Adrenal gland (tissue), 9 donors: ENCODE measurements at regions not wholly inside any gene's neighbourhood (a gene's known extent, or its start where the extent isn't known, plus 50 kb on each side); places are given as distances from the start of the nearest gene placed in this dataset.

Experiments
- DNase-seq, 7 donors: peaks; one replicate each; pipeline ENCODE4 v3.0.0-alpha.2; 2019 to 2020
- H3K27ac ChIP-seq, 5 donors: fragments of 200-600 bp; sonication (generic) in 4 of 5; 1 replicate in 3 of 5; 2 replicates in 2 of 5; pipeline versions ENCODE4 v1.5.1 to v1.8.0; 2016 to 2020; ENCODE audit warnings: mild to moderate bottlenecking in 1 of 5
- H3K27me3 ChIP-seq: fragments of 200-600 bp; 2 replicates; pipeline ENCODE4 v1.8.0; 2021
- H3K36me3 ChIP-seq, 2 donors: fragments of 200-600 bp; replicated peaks in 1 of 2; 1 replicate in 1 of 2; 2 replicates in 1 of 2; pipeline versions ENCODE4 v1.5.1 to v1.8.0; 2018 to 2022
- H3K4me1 ChIP-seq, 2 donors: fragments of 200-600 bp; replicated peaks in 1 of 2; 1 replicate in 1 of 2; 2 replicates in 1 of 2; pipeline versions ENCODE4 v1.5.1 to v1.8.0; 2018 to 2021
- H3K4me3 ChIP-seq, 4 donors: fragments of 200-600 bp; sonication (generic) in 3 of 4; one replicate each; pipeline ENCODE4 v1.5.1; 2016 to 2018
- H3K9me3 ChIP-seq, 3 donors: fragments of 200-600 bp; sonication (generic) in 1 of 3; replicated peaks in 1 of 3; 1 replicate in 2 of 3; 2 replicates in 1 of 3; pipeline versions ENCODE4 v1.5.1 to v1.8.0; 2016 to 2021
- CTCF ChIP-seq, 6 experiments: fragments of 450-650 bp in 4 of 6; fragments of 200-600 bp in 2 of 6; sonication (generic) in 1 of 6; IDR thresholded peaks; 1 replicate in 5 of 6; 2 replicates in 1 of 6; pipeline versions ENCODE4 v1.5.1 to v1.8.0; 2016 to 2021; ENCODE audit warnings: antibody characterized with exemption in 6 of 6, mild to moderate bottlenecking in 2 of 6, moderate library complexity in 1 of 6
- POLR2A ChIP-seq, 2 donors: fragments of 450-650 bp; IDR thresholded peaks; one replicate each; pipeline ENCODE4 v1.6.1; 2017; ENCODE audit warnings: antibody characterized with exemption in 2 of 2, mild to moderate bottlenecking in 2 of 2, moderate library complexity in 1 of 2
- whole genome bisulfite sequencing, 4 donors: extraction: QIAGEN DNeasy Blood & Tissue Kit in 2 of 4; methylation state at CpG; one replicate each; pipeline versions ENCODE4 v1.1.5 to v1.1.7; 2013 to 2017; 5-methylcytosine and 5-hydroxymethylcytosine counted together
- intact Hi-C, 2 donors: fragments of 100-400 bp; cut with DNase I; formaldehyde crosslinking; loops; one replicate each; pipeline versions ENCODE4 v1.14.1 to v1.15.0; 2022 to 2023
- donor health status: healthy with polysubstance abuse.
- donor health status: Bipolar disorder and iron deficiency.
- donor health status: DM: yes; HTN: yes; CAD: no.
- donor health status: DM: no; HTN: no; CAD: no.
- donor health status: DM: no; HTN: no; CAD: no.

DNA sequence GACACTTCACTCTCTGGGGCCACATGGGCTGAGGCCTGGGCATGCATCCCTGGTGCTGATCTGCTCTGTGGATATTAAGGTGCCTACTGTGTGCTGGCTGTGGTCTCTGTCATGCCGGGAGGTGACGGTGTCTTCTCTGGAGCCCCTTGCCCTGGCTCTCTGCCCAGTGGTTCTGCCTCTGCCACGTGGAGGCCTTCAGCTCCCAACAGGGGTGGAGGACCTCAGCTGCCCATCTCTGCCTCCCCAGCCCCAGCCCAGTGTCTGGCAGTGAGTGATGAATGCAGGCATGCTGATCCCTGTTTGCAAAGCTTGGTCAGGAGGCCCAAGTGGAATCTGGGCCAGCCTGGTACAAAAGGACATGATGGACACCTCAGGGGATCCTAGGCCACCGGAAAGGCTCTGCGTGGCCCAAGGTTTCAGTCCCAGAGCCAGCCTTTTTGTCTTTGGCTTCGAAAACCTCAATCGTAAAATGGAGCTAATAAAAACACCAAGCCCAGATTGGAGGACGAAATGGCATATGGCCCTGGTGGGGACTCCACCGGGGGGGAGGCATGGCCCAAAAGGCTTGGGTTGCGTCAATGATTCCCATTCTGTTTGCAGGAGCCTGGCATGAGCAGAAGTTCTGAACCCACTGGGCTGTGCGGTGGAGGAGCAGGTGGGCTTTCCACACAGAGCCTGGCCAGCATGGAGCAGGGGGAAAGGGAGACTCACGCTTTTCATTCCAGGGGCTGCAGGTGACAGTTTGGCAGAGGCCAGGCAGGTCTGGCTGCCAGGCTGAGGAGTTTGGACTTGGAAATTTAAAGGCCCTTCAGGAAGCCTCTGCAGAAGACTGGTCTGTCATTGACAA, 54.7 kb upstream of the KLF13 start:
- DNase-seq, result peak in 5 of 7 donors; percentile 2 to 43 (median 13)
- TF ChIP-seq POLR2A (IDR thresholded peaks at IDR 0.05), result no peak
- TF ChIP-seq CTCF (IDR thresholded peaks at IDR 0.05), result no peak
- peaks cover 0 to 10% of the 10 kb centered on the region in 2 donors for H3K4me1 ChIP-seq
- H3K27me3 ChIP-seq, result no peaks in the 10 kb centered on the region
- no peak overlapping the region for H3K27ac ChIP-seq
- no peaks in the 10 kb centered on the region for H3K9me3 ChIP-seq
- intact Hi-C loops, result no loop called here
- WGBS, 4 donors, result 88 to 97% (median 93%) methylated on average over 8 to 12 of the region's 12 CpGs
- H3K36me3 ChIP-seq, result no peaks in the 10 kb centered on the region
- no peak overlapping the region for H3K4me3 ChIP-seq

- no peaks in the 10 kb centered on the region for H3K36me3 ChIP-seq
- DNase-seq, result peak in 5 of 7 donors; percentile 8 to 51 (median 11)
- no peak overlapping the region for H3K4me3 ChIP-seq
- intact Hi-C loops, result no loop called here
- H3K27ac ChIP-seq, result peak overlapping the region in 2 of 5 donors; percentile 41 to 49
- peaks cover 0 to 6% of the 10 kb centered on the region in 2 donors for H3K4me1 ChIP-seq
- TF ChIP-seq CTCF (IDR thresholded peaks at IDR 0.05) (no peak), POLR2A (IDR thresholded peaks at IDR 0.05) (no peak)
- WGBS, 4 donors, result 65 to 75% (median 70%) methylated on average over 10 to 14 of the region's 14 CpGs
- no peaks in the 10 kb centered on the region for H3K27me3 ChIP-seq
- no peaks in the 10 kb centered on the region for H3K9me3 ChIP-seq
Observed at GRCh38 chr15:31272558-31273257, 53.9 kb upstream of the KLF13 start.

- TF ChIP-seq POLR2A (IDR thresholded peaks at IDR 0.05) (no peak), CTCF (IDR thresholded peaks at IDR 0.05) (no peak)
- H3K9me3 ChIP-seq, result no peaks in the 10 kb centered on the region
- DNase-seq, result peak in 4 of 7 donors; percentile 6 to 42 (median 7)
- H3K4me1 ChIP-seq, result peaks cover 0 to 6% of the 10 kb centered on the region in 2 donors
- no peaks in the 10 kb centered on the region for H3K36me3 ChIP-seq
- 83 to 90% (median 86%) methylated on average over 16 to 20 of the region's 20 CpGs for whole genome bisulfite sequencing, 4 donors
- H3K27me3 ChIP-seq, result no peaks in the 10 kb centered on the region
- H3K27ac ChIP-seq, result peak overlapping the region in 2 of 5 donors; percentile 41 to 49
- intact Hi-C loops, result no loop called here
- H3K4me3 ChIP-seq, result no peak overlapping the region
Observed at GRCh38 chr15:31273258-31273941, 53.2 kb upstream of the KLF13 start.
